ENCODE measurements at regions not wholly inside any gene's neighbourhood (a gene's known extent, or its start where the extent isn't known, plus 50 kb on each side); places are given as distances from the start of the nearest gene placed in this dataset.

- H4K5ac ChIP-seq (ENCODE audit: insufficient read length, low read depth, low read length) = no peak overlapping the region
- no peak overlapping the region for H3K4me2 ChIP-seq (ENCODE audit: insufficient read depth, insufficient read length, low read length)
- no peak overlapping the region for H2BK5ac ChIP-seq (ENCODE audit: insufficient read length, low read length)
- Mint-ChIP-seq H3K36me3 (ENCODE audit: insufficient read depth in 1 of 3, low read depth in 3 of 3) (peaks cover 0 to 4% (median 0%) of the 10 kb centered on the region in 3 experiments; a peak in 1 of 7 replicates), H3K27ac (no peak overlapping the region; a peak in 1 of 7 replicates), H3K4me1 (no peaks in the 10 kb centered on the region), H3K4me3 (no peak overlapping the region), H3K9me3 (peaks cover 0 to 7% of the 10 kb centered on the region in 2 experiments; a peak in 3 of 5 replicates), H3K27me3 (ENCODE audit: low read depth) (peaks cover 9% of the 10 kb centered on the region)
- no peaks in the 10 kb centered on the region for H3K27me3 ChIP-seq (ENCODE audit: insufficient read depth, low read length)
- H3K4ac ChIP-seq (ENCODE audit: low read depth, low read length) = no peak overlapping the region
- H4K20me1 ChIP-seq (ENCODE audit: control insufficient read depth, insufficient read depth, insufficient read length) = no peaks in the 10 kb centered on the region
- H4K91ac ChIP-seq (ENCODE audit: insufficient read length, low read depth, low read length) = no peak overlapping the region
- H2BK15ac ChIP-seq (ENCODE audit: low read depth, low read length) = no peak overlapping the region
- no peaks in the 10 kb centered on the region for H3K23me2 ChIP-seq (ENCODE audit: insufficient read length, low read depth, low read length, poor library complexity, severe bottlenecking)
- H3K4me1 ChIP-seq (ENCODE audit: insufficient read depth, low read length) = no peaks in the 10 kb centered on the region
- no peak overlapping the region for H2BK12ac ChIP-seq (ENCODE audit: insufficient read length, low read depth, low read length)
- no peak overlapping the region for H3K14ac ChIP-seq (ENCODE audit: insufficient read depth, low read length)
- no peak overlapping the region for H3T11ph ChIP-seq (ENCODE audit: low read length)
- no peak for TF ChIP-seq CTCF (conservative IDR thresholded peaks at IDR 0.05)
- no peak overlapping the region for H4K8ac ChIP-seq (replicated peaks; ENCODE audit: insufficient read length, low read depth, low read length)
- no peak overlapping the region for H2AK5ac ChIP-seq (ENCODE audit: insufficient read length, low read length)
- H3K23ac ChIP-seq (ENCODE audit: insufficient read length, low read depth, low read length) = no peak overlapping the region
- H3K9ac ChIP-seq (ENCODE audit: extremely low read depth, insufficient read length, low read length) = no peak overlapping the region
- H3K18ac ChIP-seq (ENCODE audit: insufficient read length, low read depth, low read length) = no peak overlapping the region
- H3K9me3 ChIP-seq (ENCODE audit: control insufficient read depth, low read depth, low read length) = no peaks in the 10 kb centered on the region
- no peak overlapping the region for H2BK20ac ChIP-seq (ENCODE audit: low read depth, low read length, poor library complexity, severe bottlenecking)
- no peaks in the 10 kb centered on the region for H3K79me1 ChIP-seq (ENCODE audit: insufficient read depth, low read depth, low read length, poor library complexity, severe bottlenecking)
- no peak for DNase-seq
- no peaks in the 10 kb centered on the region for H3K79me2 ChIP-seq (ENCODE audit: insufficient read depth, low read length)
- no peak overlapping the region for H3K27ac ChIP-seq (ENCODE audit: insufficient read length, low read depth, low read length)
- WGBS (ENCODE audit: extremely low coverage, insufficient read length, low lambda C conversion rate) = no CpG with 5 or more reads among the region's 9 CpGs
- no peak overlapping the region for H2AFZ ChIP-seq (ENCODE audit: low read length)
- no peak overlapping the region for H3K56ac ChIP-seq (ENCODE audit: insufficient read length, low read depth, low read length)
- no peak overlapping the region for H2BK120ac ChIP-seq (ENCODE audit: low read depth, low read length, poor library complexity, severe bottlenecking)
Measured at GRCh38 chr3:194974468-194975135, 288.9 kb downstream of the FAM43A start.
